ENCODE measurements at regions not wholly inside any gene's neighbourhood (a gene's known extent, or its start where the extent isn't known, plus 50 kb on each side); places are given as distances from the start of the nearest gene placed in this dataset.

DNA sequence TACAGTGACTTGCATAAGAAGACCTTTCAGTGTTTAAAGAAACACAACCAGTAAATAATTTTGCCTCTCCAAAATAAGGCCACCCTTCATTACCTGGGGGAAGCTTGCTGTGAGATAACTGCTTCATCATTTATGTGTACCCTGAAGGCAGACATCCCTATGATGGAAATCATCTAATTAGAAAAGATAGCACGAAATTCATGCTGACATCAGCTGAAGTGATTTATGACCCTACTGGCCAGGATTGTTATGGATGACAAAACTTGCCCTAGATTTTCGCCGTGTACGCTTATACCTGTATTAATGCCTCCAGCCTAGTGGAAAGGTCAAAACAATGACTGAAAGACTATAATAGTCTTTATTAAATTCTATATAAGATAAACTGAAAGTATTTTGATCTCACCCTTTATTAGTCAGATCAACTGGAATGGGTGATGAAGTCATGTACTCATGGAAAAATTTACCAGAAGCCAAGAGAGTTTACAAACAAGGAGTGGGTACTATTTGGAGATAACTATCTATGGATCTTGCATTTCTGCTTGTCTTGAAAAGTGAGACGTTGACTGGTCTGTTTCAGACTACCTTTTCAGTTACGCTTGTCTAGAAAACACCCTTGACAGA lies 114.2 kb downstream of the PPP1R3A start:
- TF ChIP-seq ZNF8 (CRISPR knock-in tag; IDR thresholded peaks at IDR 0.05) (no peak), OSR1 (CRISPR knock-in tag; IDR thresholded peaks at IDR 0.05) (no peak), PPARA (CRISPR knock-in tag; IDR thresholded peaks at IDR 0.05; ENCODE audit: borderline replicate concordance) (no peak), ZC3H10 (CRISPR knock-in tag; IDR thresholded peaks at IDR 0.05) (no peak), ARNTL (CRISPR knock-in tag; IDR thresholded peaks at IDR 0.05; ENCODE audit: borderline replicate concordance, low read depth) (no peak), ZFP3 (CRISPR knock-in tag; IDR thresholded peaks at IDR 0.05) (no peak), GLIS3 (CRISPR knock-in tag; IDR thresholded peaks at IDR 0.05) (no peak), CSDC2 (CRISPR knock-in tag; IDR thresholded peaks at IDR 0.05) (no peak), ZNF565 (CRISPR knock-in tag; conservative IDR thresholded peaks at IDR 0.05; ENCODE audit: low read depth) (no peak), POU6F1 (CRISPR knock-in tag; IDR thresholded peaks at IDR 0.05; ENCODE audit: borderline replicate concordance, low read depth) (no peak)
- TF ChIP-seq, protein P1, sequence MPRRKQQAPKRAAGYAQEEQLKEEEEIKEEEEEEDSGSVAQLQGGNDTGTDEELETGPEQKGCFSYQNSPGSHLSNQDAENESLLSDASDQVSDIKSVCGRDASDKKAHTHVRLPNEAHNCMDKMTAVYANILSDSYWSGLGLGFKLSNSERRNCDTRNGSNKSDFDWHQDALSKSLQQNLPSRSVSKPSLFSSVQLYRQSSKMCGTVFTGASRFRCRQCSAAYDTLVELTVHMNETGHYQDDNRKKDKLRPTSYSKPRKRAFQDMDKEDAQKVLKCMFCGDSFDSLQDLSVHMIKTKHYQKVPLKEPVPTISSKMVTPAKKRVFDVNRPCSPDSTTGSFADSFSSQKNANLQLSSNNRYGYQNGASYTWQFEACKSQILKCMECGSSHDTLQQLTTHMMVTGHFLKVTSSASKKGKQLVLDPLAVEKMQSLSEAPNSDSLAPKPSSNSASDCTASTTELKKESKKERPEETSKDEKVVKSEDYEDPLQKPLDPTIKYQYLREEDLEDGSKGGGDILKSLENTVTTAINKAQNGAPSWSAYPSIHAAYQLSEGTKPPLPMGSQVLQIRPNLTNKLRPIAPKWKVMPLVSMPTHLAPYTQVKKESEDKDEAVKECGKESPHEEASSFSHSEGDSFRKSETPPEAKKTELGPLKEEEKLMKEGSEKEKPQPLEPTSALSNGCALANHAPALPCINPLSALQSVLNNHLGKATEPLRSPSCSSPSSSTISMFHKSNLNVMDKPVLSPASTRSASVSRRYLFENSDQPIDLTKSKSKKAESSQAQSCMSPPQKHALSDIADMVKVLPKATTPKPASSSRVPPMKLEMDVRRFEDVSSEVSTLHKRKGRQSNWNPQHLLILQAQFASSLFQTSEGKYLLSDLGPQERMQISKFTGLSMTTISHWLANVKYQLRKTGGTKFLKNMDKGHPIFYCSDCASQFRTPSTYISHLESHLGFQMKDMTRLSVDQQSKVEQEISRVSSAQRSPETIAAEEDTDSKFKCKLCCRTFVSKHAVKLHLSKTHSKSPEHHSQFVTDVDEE (CRISPR knock-in tag; IDR thresholded peaks at IDR 0.05), result no peak
- TF ChIP-seq, protein P2, sequence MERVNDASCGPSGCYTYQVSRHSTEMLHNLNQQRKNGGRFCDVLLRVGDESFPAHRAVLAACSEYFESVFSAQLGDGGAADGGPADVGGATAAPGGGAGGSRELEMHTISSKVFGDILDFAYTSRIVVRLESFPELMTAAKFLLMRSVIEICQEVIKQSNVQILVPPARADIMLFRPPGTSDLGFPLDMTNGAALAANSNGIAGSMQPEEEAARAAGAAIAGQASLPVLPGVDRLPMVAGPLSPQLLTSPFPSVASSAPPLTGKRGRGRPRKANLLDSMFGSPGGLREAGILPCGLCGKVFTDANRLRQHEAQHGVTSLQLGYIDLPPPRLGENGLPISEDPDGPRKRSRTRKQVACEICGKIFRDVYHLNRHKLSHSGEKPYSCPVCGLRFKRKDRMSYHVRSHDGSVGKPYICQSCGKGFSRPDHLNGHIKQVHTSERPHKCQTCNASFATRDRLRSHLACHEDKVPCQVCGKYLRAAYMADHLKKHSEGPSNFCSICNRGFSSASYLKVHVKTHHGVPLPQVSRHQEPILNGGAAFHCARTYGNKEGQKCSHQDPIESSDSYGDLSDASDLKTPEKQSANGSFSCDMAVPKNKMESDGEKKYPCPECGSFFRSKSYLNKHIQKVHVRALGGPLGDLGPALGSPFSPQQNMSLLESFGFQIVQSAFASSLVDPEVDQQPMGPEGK (CRISPR knock-in tag; IDR thresholded peaks at IDR 0.05; ENCODE audit: borderline replicate concordance), result no peak
- TF ChIP-seq, protein P3, sequence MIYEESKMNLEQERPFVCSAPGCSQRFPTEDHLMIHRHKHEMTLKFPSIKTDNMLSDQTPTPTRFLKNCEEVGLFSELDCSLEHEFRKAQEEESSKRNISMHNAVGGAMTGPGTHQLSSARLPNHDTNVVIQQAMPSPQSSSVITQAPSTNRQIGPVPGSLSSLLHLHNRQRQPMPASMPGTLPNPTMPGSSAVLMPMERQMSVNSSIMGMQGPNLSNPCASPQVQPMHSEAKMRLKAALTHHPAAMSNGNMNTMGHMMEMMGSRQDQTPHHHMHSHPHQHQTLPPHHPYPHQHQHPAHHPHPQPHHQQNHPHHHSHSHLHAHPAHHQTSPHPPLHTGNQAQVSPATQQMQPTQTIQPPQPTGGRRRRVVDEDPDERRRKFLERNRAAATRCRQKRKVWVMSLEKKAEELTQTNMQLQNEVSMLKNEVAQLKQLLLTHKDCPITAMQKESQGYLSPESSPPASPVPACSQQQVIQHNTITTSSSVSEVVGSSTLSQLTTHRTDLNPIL (CRISPR knock-in tag; IDR thresholded peaks at IDR 0.05; ENCODE audit: low read depth), result no peak
- TF ChIP-seq, protein P4, sequence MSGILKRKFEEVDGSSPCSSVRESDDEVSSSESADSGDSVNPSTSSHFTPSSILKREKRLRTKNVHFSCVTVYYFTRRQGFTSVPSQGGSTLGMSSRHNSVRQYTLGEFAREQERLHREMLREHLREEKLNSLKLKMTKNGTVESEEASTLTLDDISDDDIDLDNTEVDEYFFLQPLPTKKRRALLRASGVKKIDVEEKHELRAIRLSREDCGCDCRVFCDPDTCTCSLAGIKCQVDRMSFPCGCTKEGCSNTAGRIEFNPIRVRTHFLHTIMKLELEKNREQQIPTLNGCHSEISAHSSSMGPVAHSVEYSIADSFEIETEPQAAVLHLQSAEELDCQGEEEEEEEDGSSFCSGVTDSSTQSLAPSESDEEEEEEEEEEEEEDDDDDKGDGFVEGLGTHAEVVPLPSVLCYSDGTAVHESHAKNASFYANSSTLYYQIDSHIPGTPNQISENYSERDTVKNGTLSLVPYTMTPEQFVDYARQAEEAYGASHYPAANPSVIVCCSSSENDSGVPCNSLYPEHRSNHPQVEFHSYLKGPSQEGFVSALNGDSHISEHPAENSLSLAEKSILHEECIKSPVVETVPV (CRISPR knock-in tag; IDR thresholded peaks at IDR 0.05), result no peak
